HCT116 (cell line): ENCODE measurements at regions not wholly inside any gene's neighbourhood (a gene's known extent, or its start where the extent isn't known, plus 50 kb on each side); places are given as distances from the start of the nearest gene placed in this dataset.

Experiments
- EZH2 ChIP-seq: fragments of 200-600 bp; sonication (generic); IDR thresholded peaks from 2 replicates; pipeline ENCODE4 v1.6.1; 2017; ENCODE audit warnings: antibody characterized with exemption, mixed run types
- POLR2A ChIP-seq: IDR thresholded peaks from 2 replicates; pipeline ENCODE4 v1.7.0; 2011; ENCODE audit warnings: borderline replicate concordance; ENCODE audit not compliant: insufficient read depth, insufficient read length; ENCODE audit errors: extremely low read depth
- POLR2AphosphoS5 ChIP-seq: IDR thresholded peaks from 2 replicates; pipeline ENCODE4 v1.6.1; 2011; ENCODE audit warnings: mild to moderate bottlenecking, low read depth, low read length, moderate library complexity
- RAD21 ChIP-seq: IDR thresholded peaks from 2 replicates; pipeline ENCODE4 v1.6.1; 2012; ENCODE audit warnings: low read depth, mild to moderate bottlenecking
- TF ChIP-seq, protein P1 (sequence below), 3 experiments: fragments of 200-600 bp in 1 of 3; sonication (generic) in 1 of 3; IDR thresholded peaks in 2 of 3; conservative IDR thresholded peaks in 1 of 3; 2 replicates each; pipeline ENCODE4 v1.5.1; 2012 to 2017; ENCODE audit warnings: low read depth in 2 of 3, low read length in 2 of 3, antibody characterized with exemption in 1 of 3, borderline replicate concordance in 1 of 3, control low read depth in 1 of 3, mild to moderate bottlenecking in 1 of 3, mixed read lengths in 1 of 3, mixed run types in 1 of 3, moderate library complexity in 1 of 3; ENCODE audit not compliant: insufficient read depth in 1 of 3

GRCh38 chr6:91106083-91106482, 519.2 kb upstream of the MAP3K7 start:
- TF ChIP-seq, protein P1, sequence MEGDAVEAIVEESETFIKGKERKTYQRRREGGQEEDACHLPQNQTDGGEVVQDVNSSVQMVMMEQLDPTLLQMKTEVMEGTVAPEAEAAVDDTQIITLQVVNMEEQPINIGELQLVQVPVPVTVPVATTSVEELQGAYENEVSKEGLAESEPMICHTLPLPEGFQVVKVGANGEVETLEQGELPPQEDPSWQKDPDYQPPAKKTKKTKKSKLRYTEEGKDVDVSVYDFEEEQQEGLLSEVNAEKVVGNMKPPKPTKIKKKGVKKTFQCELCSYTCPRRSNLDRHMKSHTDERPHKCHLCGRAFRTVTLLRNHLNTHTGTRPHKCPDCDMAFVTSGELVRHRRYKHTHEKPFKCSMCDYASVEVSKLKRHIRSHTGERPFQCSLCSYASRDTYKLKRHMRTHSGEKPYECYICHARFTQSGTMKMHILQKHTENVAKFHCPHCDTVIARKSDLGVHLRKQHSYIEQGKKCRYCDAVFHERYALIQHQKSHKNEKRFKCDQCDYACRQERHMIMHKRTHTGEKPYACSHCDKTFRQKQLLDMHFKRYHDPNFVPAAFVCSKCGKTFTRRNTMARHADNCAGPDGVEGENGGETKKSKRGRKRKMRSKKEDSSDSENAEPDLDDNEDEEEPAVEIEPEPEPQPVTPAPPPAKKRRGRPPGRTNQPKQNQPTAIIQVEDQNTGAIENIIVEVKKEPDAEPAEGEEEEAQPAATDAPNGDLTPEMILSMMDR (IDR thresholded peaks at IDR 0.05 in 2 of 3, conservative IDR thresholded peaks at IDR 0.05 in 1 of 3; ENCODE audit: borderline replicate concordance in 1 of 3, insufficient read depth in 1 of 3, low read depth in 2 of 3, low read length in 2 of 3): no peak
- TF ChIP-seq POLR2AphosphoS5 (no peak), RAD21 (no peak), POLR2A (no peak), EZH2 (no peak)
